GM12874 (cell line): ENCODE measurements at regions not wholly inside any gene's neighbourhood (a gene's known extent, or its start where the extent isn't known, plus 50 kb on each side); places are given as distances from the start of the nearest gene placed in this dataset.

Experiments
- CTCF ChIP-seq: IDR thresholded peaks from 2 replicates; pipeline ENCODE4 v1.5.1; 2011; ENCODE audit warnings: low read depth, mild to moderate bottlenecking, control low read depth, low read length, moderate library complexity; ENCODE audit not compliant: insufficient read depth

DNA sequence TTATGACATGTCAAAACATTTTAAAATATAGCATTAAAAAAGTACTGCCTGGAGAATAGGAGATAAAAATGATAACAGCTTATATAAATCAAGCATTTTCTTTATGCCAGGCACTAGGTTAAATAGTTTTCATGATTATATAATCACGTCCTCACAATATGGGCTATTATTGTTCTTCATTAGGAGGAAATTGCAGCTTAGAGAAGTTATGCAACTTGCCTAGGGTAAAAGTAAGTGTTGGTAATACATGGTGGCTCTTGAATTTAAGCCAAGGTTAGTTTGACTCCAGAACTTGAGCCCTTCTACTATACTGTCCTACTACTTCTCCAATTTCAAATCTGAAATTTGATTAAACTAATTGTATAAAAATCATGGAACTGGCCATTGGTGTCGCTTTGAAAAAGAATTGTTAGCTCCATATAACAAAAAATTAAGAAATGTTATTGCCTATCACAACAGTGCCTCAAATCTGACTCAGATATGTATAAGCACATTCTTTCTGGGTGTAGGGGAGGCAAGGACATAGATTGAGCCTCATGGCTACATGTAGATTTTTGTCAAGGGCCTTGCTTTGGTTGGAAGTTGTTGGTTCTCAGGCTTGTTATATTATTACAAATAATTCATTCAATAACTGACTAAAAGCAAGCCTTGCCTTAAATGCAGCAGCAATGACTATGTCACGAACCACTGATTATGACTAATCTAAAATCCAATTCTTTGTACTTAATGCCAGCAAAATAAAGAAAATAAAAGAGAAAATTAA, 223.5 kb upstream of the DAB2 start:
- no peak for TF ChIP-seq CTCF

- TF ChIP-seq CTCF: no peak
These were observed 215.8 kb upstream of the DAB2 start for GRCh38 chr5:39640552-39640951.

- TF ChIP-seq CTCF: no peak
These were observed 214.9 kb upstream of the DAB2 start for GRCh38 chr5:39639618-39640089.

DNA sequence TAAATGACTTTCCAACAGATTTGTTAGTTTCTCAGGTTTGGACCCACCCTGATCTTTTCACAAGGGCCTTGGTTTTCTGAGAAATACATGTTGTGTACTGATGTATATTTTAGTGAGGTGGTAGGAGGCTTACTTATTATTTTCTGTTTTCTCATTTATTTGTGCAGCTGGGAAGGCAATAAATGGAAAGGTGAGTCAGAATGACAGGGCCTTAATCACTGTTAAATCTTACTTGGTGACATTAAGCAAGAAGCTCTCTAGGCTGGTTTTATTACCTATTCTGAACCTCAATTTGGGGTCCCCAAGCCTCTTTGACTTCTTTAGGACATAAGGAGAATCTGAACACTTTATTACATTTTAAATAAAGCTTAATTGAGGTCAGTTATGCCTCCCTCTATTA, 214.0 kb upstream of the DAB2 start:
- TF ChIP-seq CTCF: no peak

DNA sequence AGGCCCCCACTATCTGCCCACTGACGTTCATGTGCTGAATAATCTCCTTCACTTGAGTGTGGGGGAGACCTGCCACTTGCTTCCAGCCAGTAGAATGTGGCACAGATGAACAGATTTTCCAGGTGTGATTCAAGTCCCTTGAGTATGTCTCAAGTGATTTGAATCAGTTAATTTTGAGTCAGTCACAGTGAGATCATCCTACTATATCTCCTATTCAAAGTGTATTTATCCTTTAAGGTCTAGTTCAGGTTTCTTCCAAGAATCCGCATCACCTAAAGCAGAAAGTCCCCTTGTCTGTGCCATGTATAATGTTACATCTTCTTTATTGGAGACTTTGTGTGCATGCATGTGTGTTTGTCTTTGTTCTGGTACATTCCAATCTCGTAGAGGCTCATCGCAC, 208.3 kb upstream of the DAB2 start:
- no peak for TF ChIP-seq CTCF

DNA sequence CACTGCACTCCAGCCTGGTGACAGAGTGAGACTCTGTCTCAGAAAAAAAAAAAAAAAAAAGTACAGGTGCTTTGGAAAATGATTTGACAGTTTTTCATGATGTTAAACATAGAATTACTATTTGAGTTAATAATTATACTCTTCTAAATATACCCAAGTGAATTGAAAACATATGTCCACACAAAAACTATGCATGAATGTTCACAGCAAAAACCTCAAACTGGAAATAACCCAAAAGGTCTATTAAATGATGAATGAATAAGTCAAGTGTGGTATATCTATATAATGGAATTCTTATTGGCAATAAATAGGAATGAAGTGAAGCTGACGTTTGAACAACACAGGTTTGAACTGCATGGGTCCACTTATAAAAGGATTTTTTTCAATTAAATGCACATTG, 207.2 kb upstream of the DAB2 start:
- no peak for TF ChIP-seq CTCF

DNA sequence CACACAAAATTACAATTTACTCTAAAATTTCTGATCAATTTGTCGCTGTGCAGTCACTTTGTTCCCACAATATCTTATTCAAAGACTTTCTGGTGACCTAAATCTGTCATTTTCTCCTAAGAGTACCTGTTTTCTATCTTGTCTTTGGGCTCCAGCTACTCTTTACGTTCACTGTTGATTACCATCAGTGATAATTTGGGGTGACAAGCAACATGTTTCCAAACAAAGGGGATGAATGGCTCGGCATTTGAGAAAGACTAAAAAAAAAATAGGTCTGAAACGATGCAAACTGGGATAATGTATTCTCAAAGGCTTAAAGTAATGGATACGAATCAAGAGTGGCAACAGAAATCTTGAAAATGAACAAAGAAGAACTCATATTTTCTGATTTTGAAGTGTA, 205.2 kb upstream of the DAB2 start:
- TF ChIP-seq CTCF: no peak
